Heart right ventricle (tissue), 16 donors: ENCODE measurements at regions not wholly inside any gene's neighbourhood (a gene's known extent, or its start where the extent isn't known, plus 50 kb on each side); places are given as distances from the start of the nearest gene placed in this dataset.

ENCODE experiments used
- ATAC-seq, 8 donors: fragments of 200-7000 bp; cut with Tn5 transposase; one replicate each; pipeline ENCODE4 v1.9.1; 2020; ENCODE audit warnings: mild to moderate bottlenecking in 8 of 8, moderate library complexity in 8 of 8, moderate number of reproducible peaks in 1 of 8
- DNase-seq, 2 donors: peaks; one replicate each; pipeline ENCODE4 v3.0.0-alpha.2; 2020
- H3K27ac ChIP-seq, 10 donors: fragments of 200-600 bp; sonication (generic) in 2 of 10; one replicate each; pipeline versions ENCODE4 v1.5.0 to v1.8.0; 2020 to 2022; ENCODE audit warnings: mild to moderate bottlenecking in 3 of 10
- H3K27me3 ChIP-seq, 7 donors: fragments of 200-600 bp; one replicate each; pipeline ENCODE4 v1.8.0; 2021 to 2022; ENCODE audit warnings: mild to moderate bottlenecking in 2 of 7
- H3K36me3 ChIP-seq, 9 donors: fragments of 200-600 bp; sonication (generic) in 1 of 9; one replicate each; pipeline versions ENCODE4 v1.5.0 to v1.8.0; 2020 to 2022; ENCODE audit warnings: mild to moderate bottlenecking in 2 of 9
- H3K4me1 ChIP-seq, 9 donors: fragments of 200-600 bp; sonication (generic) in 1 of 9; one replicate each; pipeline versions ENCODE4 v1.5.0 to v1.8.0; 2020 to 2022; ENCODE audit warnings: mild to moderate bottlenecking in 4 of 9
- H3K4me3 ChIP-seq, 10 donors: fragments of 200-600 bp; sonication (generic) in 2 of 10; one replicate each; pipeline versions ENCODE4 v1.5.0 to v1.8.0; 2020 to 2022; ENCODE audit warnings: mild to moderate bottlenecking in 7 of 10, moderate library complexity in 2 of 10
- H3K9me3 ChIP-seq, 11 donors: fragments of 200-600 bp in 10 of 11; sonication (generic) in 2 of 11; one replicate each; pipeline versions ENCODE4 v1.5.0 to v1.8.0; 2013 to 2022; ENCODE audit warnings: mild to moderate bottlenecking in 2 of 11, control low read depth in 1 of 11, moderate library complexity in 1 of 11
- CTCF ChIP-seq, 9 donors: fragments of 200-600 bp; sonication (generic) in 2 of 9; IDR thresholded peaks; one replicate each; pipeline versions ENCODE4 v1.5.0 to v1.8.0; 2021 to 2022; ENCODE audit warnings: antibody characterized with exemption in 9 of 9, mild to moderate bottlenecking in 5 of 9, moderate library complexity in 1 of 9
- WGBS, 2 donors: extraction: QIAGEN DNeasy Blood & Tissue Kit; methylation state at CpG; one replicate each; pipeline ENCODE4 v1.1.7; 2013; ENCODE audit warnings: inconsistent platforms in 1 of 2; 5-methylcytosine and 5-hydroxymethylcytosine counted together
- intact Hi-C, 10 donors: fragments of 100-400 bp; cut with DNase I; formaldehyde crosslinking; loops; one replicate each; pipeline versions ENCODE4 v1.11.1 to v1.14.2; 2022
- donor health status: Arrhythmogenic right ventricular cardiomyopathy.
- donor health status: ischemic (EF 13 %, LVEDD 7.1; RV severe dilation, severe dysfunction).
- donor health status: healthy with polysubstance abuse.
- donor health status: DM: no; HTN: yes; CAD: no.
- donor health status: DM: no; HTN: no; CAD: no.
- donor health status: ischemic (EF 25% LVEDD 6.9; RV normal size, moderate dysfunction).
- donor health status: ischemic (EF 25% LVEDD 5.7; RV mildly dilated, moderate dysfunction).
- donor health status: healthy.
- donor health status: DM: yes; HTN: yes; CAD: no.
- donor health status: Ischemic cardiomyopathy.
- donor health status: ischemic (EF 35%, LVEDD 5.7; RV mildly dilated, moderate dysfunction).
- donor health status: nonischemic (EF 11% LVEDD 7.7; RV severe dilation, severe dysfunction).
- donor health status: DM: yes; HTN: yes; CAD: no.
- donor health status: PGD.
- donor health status: ischemic (EF 29% LVEDD 5.4; RV normal size, mild dysfunction).
- donor health status: nonischemic (EF 23%, LVEDD 6.1; RV moderate dilation, normal function).

DNA sequence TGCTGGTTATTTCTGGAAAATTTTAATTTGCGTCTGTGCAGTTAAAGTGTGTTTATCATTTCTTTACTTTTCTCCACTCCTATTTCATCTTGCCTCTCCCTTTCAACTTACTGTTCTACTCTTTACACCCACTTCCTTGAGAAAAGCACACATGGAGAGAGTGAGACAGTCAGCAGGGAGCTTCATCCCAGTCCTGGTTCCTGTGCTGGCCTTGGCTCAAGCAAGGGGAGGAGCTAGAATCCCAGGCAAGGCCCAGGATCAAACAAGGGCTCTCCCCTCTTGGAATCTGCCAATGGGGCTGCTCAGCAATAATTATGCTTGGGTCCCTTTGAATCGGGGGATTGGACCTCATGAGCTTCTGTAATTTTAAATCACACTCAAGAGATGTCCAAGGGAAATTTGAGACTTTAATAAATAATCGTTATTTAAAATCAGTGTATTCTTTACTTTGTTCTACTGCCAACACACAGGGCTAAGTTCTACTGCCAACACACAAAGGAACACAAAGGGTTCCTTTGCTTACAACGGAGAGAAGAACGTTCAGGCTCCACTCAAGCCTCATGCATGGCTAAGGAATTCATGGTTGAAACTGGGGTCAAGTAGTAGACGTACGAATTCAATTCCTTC, 439.3 kb upstream of the DAB2 start:
- H3K36me3 ChIP-seq, result no peaks in the 10 kb centered on the region
- ATAC-seq, result no peak
- intact Hi-C loops, result no loop called here
- H3K27ac ChIP-seq, result no peak overlapping the region
- H3K27me3 ChIP-seq, result no peaks in the 10 kb centered on the region
- peaks cover 0 to 8% (median 0%) of the 10 kb centered on the region in 11 donors for H3K9me3 ChIP-seq
- no peak for DNase-seq
- no peak overlapping the region for H3K4me3 ChIP-seq
- no peaks in the 10 kb centered on the region for H3K4me1 ChIP-seq
- TF ChIP-seq CTCF (IDR thresholded peaks at IDR 0.05), result no peak
- 86 to 91% methylated on average over 7 of the region's 7 CpGs for WGBS, 2 donors

GRCh38 chr5:39857041-39857440, 432.3 kb upstream of the DAB2 start:
- no peaks in the 10 kb centered on the region for H3K4me1 ChIP-seq
- DNase-seq, result no peak
- no peak for TF ChIP-seq CTCF (IDR thresholded peaks at IDR 0.05)
- no peak for ATAC-seq
- intact Hi-C loops, result no loop called here
- no peaks in the 10 kb centered on the region for H3K9me3 ChIP-seq
- H3K27ac ChIP-seq, result no peak overlapping the region
- no peaks in the 10 kb centered on the region for H3K27me3 ChIP-seq
- no peaks in the 10 kb centered on the region for H3K36me3 ChIP-seq
- H3K4me3 ChIP-seq, result no peak overlapping the region
- 87 to 90% methylated on average over 3 of the region's 3 CpGs for WGBS, 2 donors

DNA sequence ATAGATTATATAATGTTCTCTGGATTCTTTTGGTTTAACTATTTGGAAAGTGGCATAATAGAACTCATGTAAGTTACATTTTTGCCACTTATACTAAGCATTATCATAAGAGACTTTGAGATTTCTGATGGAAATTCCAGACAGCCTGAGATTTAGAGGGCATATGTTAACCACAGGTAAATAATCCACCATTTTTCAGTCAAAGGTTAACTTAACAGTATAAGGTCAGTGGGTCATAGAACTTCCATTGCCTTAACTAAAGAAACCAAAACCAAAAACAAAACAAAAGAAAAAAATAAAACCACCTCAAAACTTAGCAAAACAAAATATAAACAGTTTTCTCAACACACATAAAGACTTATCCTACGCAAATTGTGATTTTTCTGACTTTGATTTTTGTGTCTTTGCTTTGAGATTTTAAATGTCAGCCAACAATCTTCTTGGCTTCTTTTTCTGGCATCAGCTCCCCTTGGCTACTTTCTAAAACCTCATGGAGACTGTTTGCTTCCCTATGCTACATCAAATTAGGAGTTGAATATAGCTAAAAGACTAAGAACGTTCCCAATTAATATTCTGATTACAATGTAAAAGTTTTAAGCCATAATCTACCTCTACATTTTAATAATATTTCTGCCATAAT, 430.1 kb upstream of the DAB2 start:
- intact Hi-C loops, result no loop called here
- Histone ChIP-seq H3K9me3 (no peaks in the 10 kb centered on the region), H3K36me3 (no peaks in the 10 kb centered on the region), H3K4me1 (no peaks in the 10 kb centered on the region), H3K27ac (no peak overlapping the region), H3K4me3 (no peak overlapping the region), H3K27me3 (no peaks in the 10 kb centered on the region)
- DNase-seq, result no peak
- no peak for TF ChIP-seq CTCF (IDR thresholded peaks at IDR 0.05)
- 69 to 71% methylated on average over 2 of the region's 2 CpGs for WGBS, 2 donors
- no peak for ATAC-seq

GRCh38 chr5:39850291-39850690, 425.5 kb upstream of the DAB2 start:
- no peaks in the 10 kb centered on the region for H3K36me3 ChIP-seq
- 73 to 76% methylated on average over 4 of the region's 4 CpGs for WGBS, 2 donors
- no peak for DNase-seq
- ATAC-seq, result no peak
- peaks cover 0 to 2% (median 0%) of the 10 kb centered on the region in 7 donors for H3K27me3 ChIP-seq
- TF ChIP-seq CTCF (IDR thresholded peaks at IDR 0.05), result no peak
- no peak overlapping the region for H3K27ac ChIP-seq
- H3K4me1 ChIP-seq, result no peaks in the 10 kb centered on the region
- no peaks in the 10 kb centered on the region for H3K9me3 ChIP-seq
- no peak overlapping the region for H3K4me3 ChIP-seq
- intact Hi-C loops, result no loop called here
